Aorta (tissue), 5 donors: ENCODE measurements at regions not wholly inside any gene's neighbourhood (a gene's known extent, or its start where the extent isn't known, plus 50 kb on each side); places are given as distances from the start of the nearest gene placed in this dataset.
"Not testable (repeated sequence)": the region's sequence is repeated elsewhere in the genome, so short reads cannot be mapped to it uniquely, and the experiment has no call there.

Experiments used
- ATAC-seq: fragments of 200-7000 bp; cut with Tn5 transposase; one replicate; pipeline ENCODE4 v1.9.1; 2022; ENCODE audit warnings: moderate library complexity; ENCODE audit not compliant: low FRiP score
- DNase-seq, 2 donors: peaks; one replicate each; pipeline ENCODE4 v3.0.0-alpha.2; 2020
- H3K27ac ChIP-seq, 2 donors: one replicate each; pipeline ENCODE4 v1.5.1; 2013; ENCODE audit warnings: low read length in 2 of 2, mild to moderate bottlenecking in 2 of 2, moderate library complexity in 2 of 2, control low read depth in 1 of 2, inconsistent platforms in 1 of 2, low read depth in 1 of 2
- H3K27me3 ChIP-seq, 2 donors: one replicate each; pipeline ENCODE4 v1.6.1; 2013; ENCODE audit warnings: control low read depth in 1 of 2, low read length in 1 of 2, mild to moderate bottlenecking in 1 of 2, moderate library complexity in 1 of 2; ENCODE audit not compliant: insufficient read depth in 2 of 2, control insufficient read depth in 1 of 2
- H3K36me3 ChIP-seq, 2 donors: one replicate each; pipeline ENCODE4 v1.6.1; 2013; ENCODE audit warnings: control low read depth in 1 of 2, low read length in 1 of 2, mild to moderate bottlenecking in 1 of 2; ENCODE audit not compliant: insufficient read depth in 2 of 2, control insufficient read depth in 1 of 2
- H3K4me1 ChIP-seq, 2 donors: one replicate each; pipeline ENCODE4 v1.6.1; 2013; ENCODE audit warnings: low read length in 2 of 2, control low read depth in 1 of 2, mild to moderate bottlenecking in 1 of 2, moderate library complexity in 1 of 2; ENCODE audit not compliant: insufficient read depth in 2 of 2, control insufficient read depth in 1 of 2
- H3K4me3 ChIP-seq, 2 donors: one replicate each; pipeline ENCODE4 v1.5.1; 2013; ENCODE audit warnings: low read length in 2 of 2, control low read depth in 1 of 2, mild to moderate bottlenecking in 1 of 2
- H3K9me3 ChIP-seq: one replicate; pipeline ENCODE4 v1.6.1; 2013; ENCODE audit warnings: mild to moderate bottlenecking, low read length; ENCODE audit not compliant: control insufficient read depth
- WGBS, 2 donors: extraction: QIAGEN DNeasy Blood & Tissue Kit; methylation state at CpG; one replicate each; pipeline ENCODE4 v1.1.7; 2013; 5-methylcytosine and 5-hydroxymethylcytosine counted together
- intact Hi-C, 2 donors: fragments of 100-400 bp; cut with DNase I; formaldehyde crosslinking; loops; one replicate each; pipeline versions ENCODE4 v1.14.2 to v1.15.0; 2022
- donor health status: healthy with polysubstance abuse.
- donor health status: Bipolar disorder and iron deficiency.
- donor health status: DM: no; HTN: no; CAD: no.
- donor health status: DM: no; HTN: no; CAD: no.
- donor health status: DM: yes; HTN: yes; CAD: no.

DNA sequence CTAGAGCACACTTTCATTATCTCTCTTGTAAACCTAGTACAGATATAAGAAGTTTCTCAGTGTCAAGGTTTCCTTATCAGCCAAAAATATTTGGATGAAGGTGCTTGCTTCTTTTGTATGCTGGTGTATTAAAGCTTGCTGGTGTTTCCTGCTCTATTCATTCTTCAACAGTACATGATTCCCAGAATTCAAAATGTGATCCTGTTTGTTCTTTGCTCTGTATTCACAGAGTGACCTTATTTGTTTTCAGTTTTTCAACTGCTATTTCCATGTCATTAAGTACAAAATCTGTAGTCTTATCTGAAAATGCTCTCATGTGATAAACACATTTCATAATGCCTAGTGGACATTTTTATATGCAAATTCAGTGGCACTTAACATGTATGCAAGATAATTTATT is 1185.8 kb downstream of the SUCLG1 start:
- DNase-seq (no peak), ATAC-seq (no peak)
- H3K36me3 ChIP-seq, result no peaks in the 10 kb centered on the region
- H3K27ac ChIP-seq, result no peak overlapping the region
- H3K9me3 ChIP-seq, result no peaks in the 10 kb centered on the region
- no peaks in the 10 kb centered on the region for H3K27me3 ChIP-seq
- H3K4me3 ChIP-seq, result no peak overlapping the region
- intact Hi-C loops, result no loop called here
- H3K4me1 ChIP-seq, result no peaks in the 10 kb centered on the region

DNA sequence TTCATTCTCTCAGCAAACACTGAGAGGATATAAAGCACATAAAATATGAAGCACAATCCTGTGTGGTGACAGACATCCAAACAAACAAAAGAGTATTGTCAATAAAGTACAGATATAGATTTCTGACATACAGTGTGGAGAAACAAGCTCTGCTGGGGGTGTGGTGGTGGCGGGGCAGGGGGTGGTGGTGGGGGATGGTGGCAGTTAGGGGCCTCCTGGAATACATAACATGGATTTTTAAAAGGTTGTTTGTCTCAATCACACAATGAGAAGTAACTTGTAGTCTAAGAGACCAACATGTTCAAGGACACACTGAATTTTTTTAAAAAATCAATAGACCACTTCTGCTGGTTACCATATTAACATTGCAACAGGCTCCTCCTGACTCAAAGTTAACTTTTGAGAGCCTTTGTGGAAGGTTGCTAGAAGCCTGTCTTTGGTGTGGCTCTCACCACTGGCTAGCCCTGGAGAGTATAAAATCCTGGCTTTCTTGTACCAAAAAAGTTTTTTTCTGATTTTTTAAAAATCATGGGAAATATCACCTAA is 1197.4 kb downstream of the SUCLG1 start:
- Histone ChIP-seq H3K9me3 (no peaks in the 10 kb centered on the region), H3K27me3 (no peaks in the 10 kb centered on the region), H3K4me3 (no peak overlapping the region), H3K36me3 (no peaks in the 10 kb centered on the region), H3K27ac (no peak overlapping the region), H3K4me1 (no peaks in the 10 kb centered on the region)
- 52 to 60% methylated on average over 1 of the region's 1 CpG for WGBS, 2 donors
- ATAC-seq (no peak), DNase-seq (no peak)
- intact Hi-C loops, result no loop called here

DNA sequence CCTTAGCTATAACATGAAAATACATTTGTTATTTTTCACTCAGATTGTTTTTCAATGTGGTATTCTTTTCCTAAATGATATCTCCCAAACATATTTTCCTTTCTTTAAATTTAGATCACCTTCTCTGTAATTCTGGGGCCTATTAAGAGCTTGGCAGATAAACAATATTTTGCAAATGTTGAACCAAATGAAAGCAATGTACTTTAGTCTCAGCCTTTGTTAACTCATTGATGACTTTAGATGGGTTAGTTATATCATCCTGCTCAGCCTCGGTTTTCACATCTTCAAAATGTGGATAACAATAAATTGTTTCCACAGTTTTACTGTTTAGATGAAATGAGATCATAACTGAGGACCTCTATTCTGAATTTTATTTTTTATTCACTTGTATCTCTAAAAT is 1205.2 kb downstream of the SUCLG1 start:
- no peak for ATAC-seq
- Histone ChIP-seq H3K27me3 (no peaks in the 10 kb centered on the region), H3K36me3 (no peaks in the 10 kb centered on the region), H3K4me1 (no peaks in the 10 kb centered on the region), H3K9me3 (no peaks in the 10 kb centered on the region), H3K27ac (no peak overlapping the region), H3K4me3 (no peak overlapping the region)
- DNase-seq, result no peak
- intact Hi-C loops, result no loop called here
- 80 to 85% methylated on average over 1 of the region's 1 CpG for WGBS, 2 donors

DNA sequence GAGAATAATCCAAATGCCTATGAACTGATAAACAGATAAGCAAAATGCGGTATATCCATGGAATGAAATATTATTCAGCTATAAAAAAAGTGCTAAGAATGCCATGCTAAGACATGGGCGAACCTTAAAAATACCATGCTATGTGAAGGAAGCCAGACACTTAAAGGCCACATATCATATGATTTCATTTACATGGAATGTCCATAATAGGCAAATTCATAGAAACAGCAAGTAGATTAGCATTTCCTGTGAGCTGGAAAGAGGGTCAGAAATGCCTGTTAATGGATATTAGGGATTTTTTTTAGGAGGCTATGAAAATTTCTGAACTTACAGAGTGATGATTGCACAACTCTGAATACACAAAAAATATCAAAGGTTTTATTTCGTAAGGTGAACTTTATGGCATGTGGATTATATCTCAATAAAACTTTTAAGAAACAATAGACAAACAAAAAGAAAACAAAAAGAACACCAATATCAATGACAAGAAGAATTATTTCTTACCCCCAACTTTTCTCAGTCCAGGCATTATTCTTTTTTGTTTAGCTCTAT is 1207.7 kb downstream of the SUCLG1 start:
- DNase-seq, result no peak
- intact Hi-C loops, result no loop called here
- Histone ChIP-seq H3K4me1 (no peaks in the 10 kb centered on the region), H3K9me3 (no peaks in the 10 kb centered on the region), H3K27ac (no peak overlapping the region), H3K4me3 (no peak overlapping the region), H3K36me3 (no peaks in the 10 kb centered on the region), H3K27me3 (no peaks in the 10 kb centered on the region)
- no peak for ATAC-seq
- WGBS, 2 donors, result 63 to 74% methylated on average over 3 of the region's 3 CpGs

DNA sequence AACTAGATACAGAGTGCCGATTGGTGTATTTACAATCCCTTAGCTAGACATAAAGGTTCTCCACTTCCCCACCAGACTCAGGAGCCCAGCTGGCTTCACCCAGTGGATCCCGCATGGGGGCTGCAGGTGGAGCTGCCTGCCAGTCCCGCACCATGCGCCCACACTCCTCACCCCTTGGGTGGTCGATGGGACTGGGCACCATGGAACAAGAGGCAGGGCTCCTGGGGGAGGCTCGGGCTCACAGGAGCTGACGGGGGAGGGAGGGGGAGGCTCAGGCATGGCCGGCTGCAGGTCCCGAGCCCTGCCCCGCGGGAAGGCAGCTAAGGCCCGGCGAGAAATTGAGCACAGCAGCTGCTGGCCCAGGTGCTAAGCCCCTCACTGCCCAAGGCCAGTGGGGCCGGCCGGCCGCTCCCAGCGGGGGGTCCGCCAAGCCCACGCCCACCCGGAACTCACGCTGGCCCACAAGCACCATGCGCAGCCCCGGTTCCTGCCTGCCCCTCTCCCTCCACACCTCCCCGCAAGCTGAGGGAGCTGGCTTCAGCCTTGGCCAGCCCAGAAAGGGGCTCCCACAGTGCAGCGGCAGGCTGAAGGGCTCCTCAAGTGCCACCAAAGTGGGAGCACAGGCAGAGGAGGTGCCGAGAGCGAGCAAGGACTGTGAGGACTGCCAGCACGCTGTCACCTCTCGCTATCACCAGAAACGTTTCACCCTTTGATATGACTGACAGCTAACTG is 1213.1 kb downstream of the SUCLG1 start:
- H3K4me1 ChIP-seq, H3K27ac ChIP-seq, H3K4me3 ChIP-seq, H3K36me3 ChIP-seq, H3K27me3 ChIP-seq, intact Hi-C loops, DNase-seq, H3K9me3 ChIP-seq, ATAC-seq: not testable (repeated sequence)
- WGBS, 2 donors, result 94% methylated on average over 15 to 30 of the region's 30 CpGs

DNA sequence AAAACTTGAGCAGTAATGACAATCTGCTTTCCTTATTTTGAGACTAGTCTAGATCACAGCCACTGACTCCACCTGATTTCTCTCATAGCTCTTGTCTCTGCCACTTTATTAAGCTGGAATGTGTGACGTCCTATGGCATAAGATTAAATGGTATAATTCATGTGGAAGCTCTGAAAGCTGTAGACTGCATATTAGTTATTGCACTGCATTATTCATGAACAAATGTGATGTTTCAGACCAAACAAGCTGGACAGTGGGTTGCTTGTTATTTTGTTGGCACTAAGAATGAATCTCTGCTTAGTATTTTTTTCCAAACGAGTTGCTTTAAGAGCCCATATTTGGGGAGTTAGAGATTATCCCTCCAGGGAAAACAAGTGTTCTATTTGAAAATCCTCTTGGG is 1218.5 kb downstream of the SUCLG1 start:
- WGBS, 2 donors, result 54 to 55% methylated on average over 2 of the region's 2 CpGs
- intact Hi-C loops, result no loop called here
- ATAC-seq (no peak), DNase-seq (no peak)
- Histone ChIP-seq H3K27me3 (no peaks in the 10 kb centered on the region), H3K4me1 (no peaks in the 10 kb centered on the region), H3K9me3 (no peaks in the 10 kb centered on the region), H3K4me3 (no peak overlapping the region), H3K27ac (no peak overlapping the region), H3K36me3 (no peaks in the 10 kb centered on the region)

DNA sequence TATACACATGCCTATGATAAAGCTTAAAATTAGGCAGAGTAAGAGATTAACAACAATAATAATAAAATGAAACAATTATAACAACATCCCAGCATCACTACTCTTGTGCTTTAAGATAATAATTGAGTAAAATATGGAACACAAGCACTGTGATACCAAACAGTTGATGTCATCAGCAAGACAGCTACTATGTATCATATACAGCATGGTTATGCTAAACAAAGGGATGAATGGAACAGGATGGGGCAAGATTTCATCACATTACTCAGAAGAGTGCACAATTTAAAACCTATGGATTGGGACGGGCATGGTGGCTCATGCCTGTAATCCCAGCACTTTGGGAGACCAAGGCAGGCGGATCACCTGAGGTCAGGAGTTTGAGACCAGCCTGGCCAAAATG is 1221.0 kb downstream of the SUCLG1 start:
- 84 to 89% methylated on average over 2 of the region's 2 CpGs for WGBS, 2 donors
- Histone ChIP-seq H3K4me1 (no peaks in the 10 kb centered on the region), H3K36me3 (no peaks in the 10 kb centered on the region), H3K9me3 (no peaks in the 10 kb centered on the region), H3K27ac (no peak overlapping the region), H3K27me3 (no peaks in the 10 kb centered on the region), H3K4me3 (no peak overlapping the region)
- no peak for ATAC-seq
- no peak for DNase-seq
- intact Hi-C loops, result no loop called here

DNA sequence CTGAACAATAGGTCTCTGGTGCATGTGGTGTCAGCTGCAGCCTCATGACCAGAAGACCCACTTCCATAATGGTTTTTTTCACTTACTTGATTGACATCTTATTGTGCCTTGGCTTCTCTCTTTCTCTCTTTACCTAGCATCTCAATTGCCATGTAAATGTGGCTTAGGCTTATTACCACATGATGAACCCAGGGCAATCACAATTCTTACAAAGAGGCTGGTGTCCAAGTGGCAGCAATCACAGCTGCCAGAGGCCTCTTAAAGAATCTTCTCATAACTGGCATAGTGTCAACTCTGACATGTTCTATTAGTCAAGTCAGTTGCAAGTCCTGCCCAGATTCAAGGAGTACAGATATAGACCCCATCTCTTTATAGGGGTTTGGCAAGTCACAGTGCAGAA is 1224.8 kb downstream of the SUCLG1 start:
- ATAC-seq, result no peak
- no peak for DNase-seq
- Histone ChIP-seq H3K9me3 (no peaks in the 10 kb centered on the region), H3K4me1 (no peaks in the 10 kb centered on the region), H3K36me3 (no peaks in the 10 kb centered on the region), H3K27ac (no peak overlapping the region), H3K27me3 (no peaks in the 10 kb centered on the region), H3K4me3 (no peak overlapping the region)
- intact Hi-C loops, result no loop called here

DNA sequence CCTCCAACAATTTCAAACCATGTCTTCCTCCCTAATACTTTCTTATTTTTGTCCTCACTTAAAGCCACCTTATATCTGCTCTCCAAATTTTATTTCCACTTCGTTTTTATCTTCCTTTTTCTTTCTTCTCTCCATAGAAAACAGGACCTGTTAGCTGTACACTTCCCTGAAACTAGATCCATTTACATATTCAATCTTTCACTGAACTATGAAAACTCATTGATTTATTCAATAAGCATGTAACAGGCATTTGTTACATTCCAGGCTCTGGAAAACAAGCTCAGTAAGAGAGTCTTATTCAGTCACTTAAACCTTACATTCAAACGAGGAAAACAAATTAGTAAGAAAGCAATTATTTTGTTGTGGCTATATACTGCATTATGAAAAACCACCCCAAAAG is 1225.3 kb downstream of the SUCLG1 start:
- no peak for ATAC-seq
- no peak for DNase-seq
- intact Hi-C loops, result no loop called here

More for the DNA sequence above, 1225.3 kb downstream of the SUCLG1 start:
- Histone ChIP-seq H3K9me3 (no peaks in the 10 kb centered on the region), H3K27me3 (no peaks in the 10 kb centered on the region), H3K4me3 (no peak overlapping the region), H3K27ac (no peak overlapping the region), H3K4me1 (no peaks in the 10 kb centered on the region), H3K36me3 (no peaks in the 10 kb centered on the region)
- WGBS, 2 donors, result 51 to 55% methylated on average over 2 of the region's 2 CpGs
